ENCODE measurements at regions not wholly inside any gene's neighbourhood (a gene's known extent, or its start where the extent isn't known, plus 50 kb on each side); places are given as distances from the start of the nearest gene placed in this dataset.

- TF ChIP-seq, protein P1, sequence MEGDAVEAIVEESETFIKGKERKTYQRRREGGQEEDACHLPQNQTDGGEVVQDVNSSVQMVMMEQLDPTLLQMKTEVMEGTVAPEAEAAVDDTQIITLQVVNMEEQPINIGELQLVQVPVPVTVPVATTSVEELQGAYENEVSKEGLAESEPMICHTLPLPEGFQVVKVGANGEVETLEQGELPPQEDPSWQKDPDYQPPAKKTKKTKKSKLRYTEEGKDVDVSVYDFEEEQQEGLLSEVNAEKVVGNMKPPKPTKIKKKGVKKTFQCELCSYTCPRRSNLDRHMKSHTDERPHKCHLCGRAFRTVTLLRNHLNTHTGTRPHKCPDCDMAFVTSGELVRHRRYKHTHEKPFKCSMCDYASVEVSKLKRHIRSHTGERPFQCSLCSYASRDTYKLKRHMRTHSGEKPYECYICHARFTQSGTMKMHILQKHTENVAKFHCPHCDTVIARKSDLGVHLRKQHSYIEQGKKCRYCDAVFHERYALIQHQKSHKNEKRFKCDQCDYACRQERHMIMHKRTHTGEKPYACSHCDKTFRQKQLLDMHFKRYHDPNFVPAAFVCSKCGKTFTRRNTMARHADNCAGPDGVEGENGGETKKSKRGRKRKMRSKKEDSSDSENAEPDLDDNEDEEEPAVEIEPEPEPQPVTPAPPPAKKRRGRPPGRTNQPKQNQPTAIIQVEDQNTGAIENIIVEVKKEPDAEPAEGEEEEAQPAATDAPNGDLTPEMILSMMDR (IDR thresholded peaks at IDR 0.05): no peak
- no peak for TF ChIP-seq POLR2A (IDR thresholded peaks at IDR 0.05)
These were observed 94.7 kb upstream of the NAV2 start for GRCh38 chr11:19617696-19618523.
